OCI-LY3 (cell line): ENCODE measurements at regions not wholly inside any gene's neighbourhood (a gene's known extent, or its start where the extent isn't known, plus 50 kb on each side); places are given as distances from the start of the nearest gene placed in this dataset.
"Not testable (repeated sequence)": the region's sequence is repeated elsewhere in the genome, so short reads cannot be mapped to it uniquely, and the experiment has no call there.

Source experiments
- H2AFZ ChIP-seq: fragments of 200-600, 300-600 bp; shearing (Covaris generic); 2 replicates; pipeline ENCODE4 v1.6.0; 2014; ENCODE audit warnings: antibody characterized with exemption, low read depth, low read length
- H3K27ac ChIP-seq: fragments of 200-600, 300-600 bp; sonication (generic); 2 replicates; pipeline ENCODE4 v1.5.1; 2014; ENCODE audit warnings: mild to moderate bottlenecking, low read length, moderate library complexity, mixed read lengths
- H3K27me3 ChIP-seq: fragments of 200-600, 300-600 bp; sonication (generic); 2 replicates; pipeline ENCODE4 v1.6.1; 2014; ENCODE audit warnings: low read depth, low read length, mixed read lengths
- H3K36me3 ChIP-seq: fragments of 200-600, 300-600 bp; sonication (generic); replicated peaks from 2 replicates; pipeline ENCODE3; 2014; ENCODE audit warnings: low read depth, low read length, mixed read lengths
- H3K4me1 ChIP-seq: fragments of 300-600, 200-600 bp; sonication (generic); 2 replicates; pipeline ENCODE4 v1.6.1; 2014; ENCODE audit warnings: low read length, mixed read lengths
- H3K4me2 ChIP-seq: fragments of 200-600, 300-600 bp; sonication (generic); 2 replicates; pipeline ENCODE4 v1.6.1; 2014; ENCODE audit warnings: low read length, mixed read lengths
- H3K4me3 ChIP-seq: fragments of 300-600, 200-600 bp; sonication (generic); 2 replicates; pipeline ENCODE4 v1.5.1; 2014; ENCODE audit warnings: antibody characterized with exemption, mild to moderate bottlenecking, low read length, moderate library complexity
- H3K79me2 ChIP-seq: fragments of 300-600, 200-600 bp; shearing (Covaris generic); 2 replicates; pipeline ENCODE4 v1.6.1; 2014; ENCODE audit warnings: mild to moderate bottlenecking, low read length, mixed read lengths
- H3K9ac ChIP-seq: fragments of 300-600, 200-600 bp; shearing (Covaris generic); 2 replicates; pipeline ENCODE4 v1.6.0; 2014; ENCODE audit warnings: mild to moderate bottlenecking, low read length, moderate library complexity
- H3K9me3 ChIP-seq: fragments of 200-600, 300-600 bp; shearing (Covaris generic); 2 replicates; pipeline ENCODE4 v1.6.1; 2014; ENCODE audit warnings: low read length, mixed read lengths; ENCODE audit not compliant: insufficient read depth
- H4K20me1 ChIP-seq: fragments of 200-600, 300-600 bp; sonication (generic); 2 replicates; pipeline ENCODE4 v1.6.1; 2016; ENCODE audit warnings: low read length, mixed read lengths; ENCODE audit not compliant: insufficient read depth
- CTCF ChIP-seq: fragments of 200-600, 300-600 bp; sonication (generic); IDR thresholded peaks from 2 replicates; pipeline ENCODE4 v1.5.1; 2014; ENCODE audit warnings: antibody characterized with exemption, low read length, low read depth
- EZH2phosphoT487 ChIP-seq: fragments of 200-600 bp; shearing (Covaris generic); IDR thresholded peaks from 2 replicates; pipeline ENCODE4 v1.6.1; 2018; ENCODE audit warnings: antibody characterized with exemption, mixed run types, low read depth

DNA sequence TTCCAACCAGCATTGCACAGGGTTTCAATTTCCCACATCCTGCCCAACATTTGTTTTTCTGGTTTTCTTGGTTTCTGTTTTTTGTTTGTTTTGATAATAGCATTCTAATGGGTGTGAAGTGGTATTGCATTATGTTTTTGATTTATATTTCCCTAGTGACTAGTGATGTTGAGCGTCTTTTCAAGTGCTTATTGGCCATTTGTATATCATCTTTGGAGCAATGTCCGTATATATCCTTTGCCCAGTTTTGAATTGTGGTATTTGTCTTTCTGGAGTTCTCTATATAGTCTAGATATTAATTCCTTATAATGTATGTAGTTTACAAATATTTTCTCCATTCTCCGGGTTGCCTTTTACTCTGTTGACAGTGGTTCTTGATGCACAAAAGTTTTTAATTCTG is 2168.1 kb upstream of the DEFB115 start:
- not testable (repeated sequence) for H3K4me3 ChIP-seq, H3K4me1 ChIP-seq, H2AFZ ChIP-seq, H3K27me3 ChIP-seq, H3K36me3 ChIP-seq, H3K27ac ChIP-seq, H3K79me2 ChIP-seq, H4K20me1 ChIP-seq, H3K4me2 ChIP-seq, H3K9me3 ChIP-seq, H3K9ac ChIP-seq

- H3K4me2 ChIP-seq, H3K4me1 ChIP-seq, H3K27ac ChIP-seq, H3K9ac ChIP-seq, H3K27me3 ChIP-seq, H4K20me1 ChIP-seq, H3K9me3 ChIP-seq, H3K79me2 ChIP-seq, H3K36me3 ChIP-seq, H3K4me3 ChIP-seq, H2AFZ ChIP-seq: not testable (repeated sequence)
Observed at GRCh38 chr20:29093958-29094357, 2163.5 kb upstream of the DEFB115 start.

- not testable (repeated sequence) for H4K20me1 ChIP-seq, H3K9ac ChIP-seq
Observed at GRCh38 chr20:29096695-29097094, 2160.8 kb upstream of the DEFB115 start.

DNA sequence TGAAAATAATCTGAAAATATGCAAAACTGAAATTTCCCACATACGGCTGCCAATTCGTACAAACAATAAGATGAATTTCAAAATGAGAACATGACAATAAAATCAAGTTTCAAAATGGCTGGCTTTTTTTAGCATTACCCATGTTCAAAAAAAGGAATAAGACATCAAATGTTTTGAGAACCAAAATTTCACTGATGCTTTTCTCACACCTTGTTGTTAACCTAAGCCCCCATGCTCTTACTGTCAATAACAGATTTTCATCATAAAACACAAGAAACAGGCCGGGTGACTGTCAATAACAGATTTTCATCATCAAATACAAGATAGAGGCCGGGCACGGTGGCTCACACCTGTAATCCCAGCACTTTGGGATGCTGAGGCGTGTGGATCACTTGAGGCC is 2149.6 kb upstream of the DEFB115 start:
- not testable (repeated sequence) for H3K79me2 ChIP-seq, H3K27me3 ChIP-seq, H3K4me2 ChIP-seq, H3K36me3 ChIP-seq, H4K20me1 ChIP-seq, H3K9me3 ChIP-seq, H3K9ac ChIP-seq, H2AFZ ChIP-seq, H3K4me3 ChIP-seq, H3K4me1 ChIP-seq, H3K27ac ChIP-seq

More at GRCh38 chr20:29096695-29097094, 2160.8 kb upstream of the DEFB115 start:
- H3K27ac ChIP-seq, H3K9me3 ChIP-seq, H3K27me3 ChIP-seq, H3K79me2 ChIP-seq, H3K4me1 ChIP-seq, H2AFZ ChIP-seq, H3K4me3 ChIP-seq, H3K4me2 ChIP-seq, H3K36me3 ChIP-seq: not testable (repeated sequence)

DNA sequence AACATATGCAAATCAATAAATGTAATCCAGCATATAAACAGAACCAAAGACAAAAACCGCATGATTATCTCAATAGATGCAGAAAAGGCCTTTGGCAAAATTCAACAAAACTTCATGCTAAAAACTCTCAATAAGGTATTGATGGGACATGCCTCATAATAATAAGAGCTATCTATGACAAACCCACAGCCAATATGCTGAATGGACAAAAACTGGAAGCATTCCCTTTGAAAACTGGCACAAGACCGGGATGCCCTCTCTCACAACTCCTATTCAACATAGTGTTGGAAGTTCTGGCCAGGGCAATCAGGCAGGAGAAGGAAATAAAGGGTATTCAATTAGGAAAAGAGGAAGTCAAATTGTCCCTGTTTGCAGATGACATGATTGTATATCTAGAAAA is 2148.1 kb upstream of the DEFB115 start:
- H3K79me2 ChIP-seq, H2AFZ ChIP-seq, H3K27ac ChIP-seq, H3K27me3 ChIP-seq, H3K9ac ChIP-seq, H3K4me2 ChIP-seq, H3K9me3 ChIP-seq, H3K4me1 ChIP-seq, H3K4me3 ChIP-seq, H3K36me3 ChIP-seq, H4K20me1 ChIP-seq: not testable (repeated sequence)

GRCh38 chr20:29115097-29115496 is 2142.4 kb upstream of the DEFB115 start:
- H3K9me3 ChIP-seq, H4K20me1 ChIP-seq: not testable (repeated sequence)

GRCh38 chr20:29119141-29119540 is 2138.3 kb upstream of the DEFB115 start:
- H3K27me3 ChIP-seq = no peaks in the 10 kb centered on the region
- peaks cover 6% of the 10 kb centered on the region; the same call in 1 of the 2 replicates for H3K9me3 ChIP-seq
- no peaks in the 10 kb centered on the region for H3K79me2 ChIP-seq
- no peak overlapping the region for H3K27ac ChIP-seq
- no peak overlapping the region for H3K9ac ChIP-seq
- H3K36me3 ChIP-seq = no peaks in the 10 kb centered on the region
- H2AFZ ChIP-seq = no peak overlapping the region
- no peak overlapping the region for H3K4me3 ChIP-seq
- H3K4me1 ChIP-seq = no peaks in the 10 kb centered on the region
- no peak overlapping the region for H3K4me2 ChIP-seq
- H4K20me1 ChIP-seq = no peaks in the 10 kb centered on the region
- no peak for TF ChIP-seq CTCF
- no peak for TF ChIP-seq EZH2phosphoT487

More at GRCh38 chr20:29115097-29115496, 2142.4 kb upstream of the DEFB115 start:
- H3K27me3 ChIP-seq, H3K4me2 ChIP-seq, H3K27ac ChIP-seq, H3K9ac ChIP-seq, H3K4me3 ChIP-seq, H3K36me3 ChIP-seq, H3K79me2 ChIP-seq, H2AFZ ChIP-seq, H3K4me1 ChIP-seq: not testable (repeated sequence)

GRCh38 chr20:29119684-29120083 is 2137.8 kb upstream of the DEFB115 start:
- not testable (repeated sequence) for H4K20me1 ChIP-seq, H3K9ac ChIP-seq, H2AFZ ChIP-seq, H3K4me1 ChIP-seq, H3K4me3 ChIP-seq, H3K4me2 ChIP-seq, H3K9me3 ChIP-seq, H3K79me2 ChIP-seq, H3K36me3 ChIP-seq, H3K27ac ChIP-seq, H3K27me3 ChIP-seq

GRCh38 chr20:29120088-29120487 is 2137.4 kb upstream of the DEFB115 start:
- H3K9ac ChIP-seq, H3K4me1 ChIP-seq: not testable (repeated sequence)

More at GRCh38 chr20:29120088-29120487, 2137.4 kb upstream of the DEFB115 start:
- H3K27me3 ChIP-seq, H3K36me3 ChIP-seq, H3K4me3 ChIP-seq, H3K4me2 ChIP-seq, H3K79me2 ChIP-seq, H4K20me1 ChIP-seq, H3K27ac ChIP-seq, H2AFZ ChIP-seq, H3K9me3 ChIP-seq: not testable (repeated sequence)
